Thymus (tissue), 11 donors: ENCODE measurements at regions not wholly inside any gene's neighbourhood (a gene's known extent, or its start where the extent isn't known, plus 50 kb on each side); places are given as distances from the start of the nearest gene placed in this dataset.
"Not testable (repeated sequence)": the region's sequence is repeated elsewhere in the genome, so short reads cannot be mapped to it uniquely, and the experiment has no call there.

Experiments
- DNase-seq, 9 donors: peaks; one replicate each; pipeline ENCODE4 v3.0.0-alpha.2; 2013; ENCODE audit warnings: low spot score in 9 of 9, low read depth in 6 of 9, missing footprints in 1 of 9
- H3K27ac ChIP-seq, 2 donors: one replicate each; pipeline ENCODE4 v1.5.1; 2013; ENCODE audit warnings: control low read depth in 1 of 2, low read depth in 1 of 2, low read length in 1 of 2, mild to moderate bottlenecking in 1 of 2, moderate library complexity in 1 of 2
- H3K27me3 ChIP-seq, 2 donors: one replicate each; pipeline ENCODE4 v1.5.1; 2013; ENCODE audit warnings: low read length in 1 of 2; ENCODE audit not compliant: control insufficient read depth in 2 of 2, insufficient read depth in 1 of 2
- H3K36me3 ChIP-seq, 2 donors: one replicate each; pipeline ENCODE4 v1.5.1; 2013; ENCODE audit warnings: low read length in 1 of 2, mild to moderate bottlenecking in 1 of 2, moderate library complexity in 1 of 2; ENCODE audit not compliant: control insufficient read depth in 2 of 2, insufficient read depth in 2 of 2
- H3K4me1 ChIP-seq, 2 donors: one replicate each; pipeline ENCODE4 v1.5.1; 2013; ENCODE audit warnings: low read length in 2 of 2; ENCODE audit not compliant: control insufficient read depth in 2 of 2, insufficient read depth in 2 of 2
- H3K4me3 ChIP-seq, 2 donors: one replicate each; pipeline ENCODE4 v1.5.1; 2013; ENCODE audit warnings: low read length in 2 of 2, control low read depth in 1 of 2, mild to moderate bottlenecking in 1 of 2
- H3K9me3 ChIP-seq, 2 donors: one replicate each; pipeline ENCODE4 v1.5.1; 2013; ENCODE audit warnings: low read length in 1 of 2, mild to moderate bottlenecking in 1 of 2; ENCODE audit not compliant: control insufficient read depth in 2 of 2, insufficient read depth in 1 of 2
- WGBS: extraction: QIAGEN DNeasy Blood & Tissue Kit; methylation state at CpG from one replicate; pipeline ENCODE4 v1.1.7; 2013; 5-methylcytosine and 5-hydroxymethylcytosine counted together
- donor health status: healthy.

GRCh38 chr13:63287926-63288325 is 1872.3 kb upstream of the PCDH20 start:
- H3K36me3 ChIP-seq = no peaks in the 10 kb centered on the region
- H3K27ac ChIP-seq = no peak overlapping the region
- H3K27me3 ChIP-seq = no peaks in the 10 kb centered on the region
- H3K9me3 ChIP-seq = no peaks in the 10 kb centered on the region
- no peak for DNase-seq
- WGBS = 98% methylated on average over 1 of the region's 1 CpG
- H3K4me1 ChIP-seq = no peaks in the 10 kb centered on the region
- H3K4me3 ChIP-seq = no peak overlapping the region

DNA sequence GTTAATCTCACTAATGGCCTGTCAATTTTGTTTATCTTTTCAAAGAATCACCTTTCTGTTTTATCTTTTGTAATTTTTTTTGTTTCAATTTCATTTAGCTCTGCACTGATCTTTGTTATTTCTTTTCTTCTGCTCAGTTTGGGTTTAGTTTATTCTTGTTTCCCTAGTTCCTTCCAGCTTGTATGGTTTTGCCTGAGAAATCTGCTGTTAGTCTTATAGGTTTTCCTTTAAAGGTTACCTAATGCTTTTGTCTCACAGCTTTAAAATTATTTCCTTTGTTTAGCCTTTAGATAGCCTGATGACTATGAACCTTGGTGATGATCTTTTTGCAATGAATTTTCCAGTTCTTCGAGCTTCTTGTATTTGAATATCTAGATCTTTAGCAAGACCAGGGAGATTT is 1869.8 kb upstream of the PCDH20 start:
- no peaks in the 10 kb centered on the region for H3K36me3 ChIP-seq
- 86% methylated on average over 1 of the region's 1 CpG for WGBS
- H3K27me3 ChIP-seq = no peaks in the 10 kb centered on the region
- no peak overlapping the region for H3K4me3 ChIP-seq
- H3K4me1 ChIP-seq = no peaks in the 10 kb centered on the region
- H3K27ac ChIP-seq = no peak overlapping the region
- no peaks in the 10 kb centered on the region for H3K9me3 ChIP-seq
- no peak for DNase-seq

DNA sequence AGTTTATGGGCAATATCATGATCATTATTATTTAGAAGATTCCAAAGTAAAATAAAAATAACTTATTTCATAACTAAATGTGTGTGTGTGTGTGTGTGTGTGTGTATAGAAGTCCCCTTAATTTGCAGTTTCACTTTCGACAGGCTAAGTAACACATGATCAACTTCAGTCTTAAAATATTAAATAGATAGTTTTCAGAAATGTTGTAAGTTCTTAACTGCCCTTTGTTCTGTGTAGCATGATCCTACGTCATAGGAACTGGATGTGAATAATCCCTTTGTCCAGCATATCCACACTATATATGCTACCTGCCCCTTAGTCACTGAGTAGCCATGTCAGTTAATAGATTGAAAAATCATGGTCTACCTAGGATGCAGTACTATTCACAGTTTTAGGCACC is 1863.5 kb upstream of the PCDH20 start:
- Histone ChIP-seq H3K4me3 (no peak overlapping the region), H3K27ac (no peak overlapping the region), H3K36me3 (no peaks in the 10 kb centered on the region), H3K27me3 (no peaks in the 10 kb centered on the region), H3K9me3 (no peaks in the 10 kb centered on the region), H3K4me1 (no peaks in the 10 kb centered on the region)
- no peak for DNase-seq
- 88% methylated on average over 2 of the region's 2 CpGs for WGBS

GRCh38 chr13:63274772-63275171 is 1859.1 kb upstream of the PCDH20 start:
- peaks cover 0 to 2% of the 10 kb centered on the region in 2 donors for H3K9me3 ChIP-seq
- 87% methylated on average over 1 of the region's 1 CpG for WGBS
- H3K4me1 ChIP-seq = no peaks in the 10 kb centered on the region
- no peaks in the 10 kb centered on the region for H3K27me3 ChIP-seq
- no peak for DNase-seq
- H3K27ac ChIP-seq = no peak overlapping the region
- no peaks in the 10 kb centered on the region for H3K36me3 ChIP-seq
- H3K4me3 ChIP-seq = no peak overlapping the region

DNA sequence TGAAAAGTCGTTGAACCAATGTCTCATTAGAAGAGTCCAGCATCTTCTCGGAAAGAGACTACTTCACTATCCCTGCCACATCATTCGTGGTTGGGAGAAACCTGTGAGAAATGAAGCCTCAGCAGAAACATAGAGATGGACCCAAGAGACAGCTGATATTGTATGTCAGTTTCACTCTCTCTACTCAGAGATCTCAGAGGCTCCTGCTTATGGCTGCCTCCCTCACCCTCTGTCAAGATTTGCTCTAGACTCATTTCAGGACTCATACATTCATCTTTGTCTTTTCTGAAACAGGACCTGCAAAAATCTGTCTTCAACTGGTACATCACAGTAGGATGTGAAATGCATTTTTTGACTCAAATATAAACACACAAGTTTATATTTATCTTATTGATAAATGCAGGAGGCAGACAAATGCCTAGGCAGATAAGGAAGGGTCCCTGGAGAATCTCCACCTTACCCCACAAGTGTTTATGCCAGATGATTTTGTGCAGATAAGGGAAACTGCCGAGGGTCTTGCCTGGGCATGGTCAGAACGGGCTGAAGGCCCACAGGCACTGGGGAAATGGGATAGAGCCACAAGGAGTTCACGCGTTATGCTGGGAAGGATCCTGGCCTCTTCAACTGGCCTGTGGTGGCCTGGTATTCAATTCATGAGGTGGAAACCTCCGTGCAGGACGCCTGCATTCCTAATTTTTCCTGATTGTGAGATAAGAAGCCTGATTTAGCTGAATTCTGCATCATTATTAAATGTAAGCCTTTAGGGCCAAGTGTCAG is 1834.0 kb upstream of the PCDH20 start:
- Histone ChIP-seq H3K27me3 (no peaks in the 10 kb centered on the region), H3K4me3 (no peak overlapping the region), H3K4me1 (no peaks in the 10 kb centered on the region), H3K9me3 (no peaks in the 10 kb centered on the region), H3K27ac (no peak overlapping the region), H3K36me3 (no peaks in the 10 kb centered on the region)
- DNase-seq = no peak
- WGBS = 81% methylated on average over 9 of the region's 9 CpGs

DNA sequence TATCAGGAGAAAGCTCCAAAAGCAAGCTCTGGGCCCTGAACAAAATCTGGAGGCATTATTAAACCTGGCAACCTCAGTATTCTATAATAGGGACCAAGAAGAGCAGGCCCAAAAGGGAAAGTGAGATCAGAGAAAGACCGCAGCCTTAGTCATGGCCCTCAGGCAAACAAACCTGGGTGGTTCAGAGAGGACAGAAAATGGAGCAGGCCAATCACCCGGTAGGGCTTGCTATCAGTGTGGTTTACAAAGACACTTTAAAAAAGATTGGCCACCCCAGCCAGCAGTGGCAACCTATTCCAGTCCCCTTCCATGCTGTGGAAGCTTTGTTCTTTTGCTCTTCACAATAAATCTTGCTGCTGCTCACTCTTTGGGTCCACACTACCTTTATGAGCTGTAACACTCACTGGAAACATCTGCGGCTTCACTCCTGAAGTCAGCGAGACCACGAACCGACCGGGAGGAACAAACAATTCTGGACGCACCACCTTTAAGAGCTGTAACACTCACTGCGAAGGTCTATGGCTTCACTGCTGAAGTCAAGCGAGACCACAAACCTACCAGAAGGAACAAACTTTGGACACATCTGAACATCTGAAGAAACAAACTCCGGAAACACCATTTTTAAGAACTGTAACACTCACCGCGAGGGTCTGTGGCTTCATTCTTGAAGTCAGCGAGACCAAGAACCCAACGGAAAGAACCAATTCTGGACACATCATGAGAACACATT is 1821.2 kb upstream of the PCDH20 start:
- not testable (repeated sequence) for DNase-seq, H3K27me3 ChIP-seq, H3K27ac ChIP-seq, H3K9me3 ChIP-seq, H3K4me1 ChIP-seq, H3K36me3 ChIP-seq, H3K4me3 ChIP-seq
- 89% methylated on average over 15 of the region's 15 CpGs for WGBS

GRCh38 chr13:63218596-63218995 is 1802.9 kb upstream of the PCDH20 start:
- H3K4me3 ChIP-seq, H3K9me3 ChIP-seq, H3K4me1 ChIP-seq, H3K27ac ChIP-seq, H3K36me3 ChIP-seq, H3K27me3 ChIP-seq, DNase-seq: not testable (repeated sequence)
- 96% methylated on average over 3 of the region's 3 CpGs for WGBS

GRCh38 chr13:63209330-63210017 is 1793.8 kb upstream of the PCDH20 start:
- DNase-seq = no peak
- no peak overlapping the region for H3K27ac ChIP-seq
- no peaks in the 10 kb centered on the region for H3K36me3 ChIP-seq
- H3K27me3 ChIP-seq = no peaks in the 10 kb centered on the region
- peaks cover 0 to under 1% of the 10 kb centered on the region in 2 donors for H3K9me3 ChIP-seq
- H3K4me3 ChIP-seq = no peak overlapping the region
- WGBS = 96% methylated on average over 6 of the region's 6 CpGs
- H3K4me1 ChIP-seq = no peaks in the 10 kb centered on the region

DNA sequence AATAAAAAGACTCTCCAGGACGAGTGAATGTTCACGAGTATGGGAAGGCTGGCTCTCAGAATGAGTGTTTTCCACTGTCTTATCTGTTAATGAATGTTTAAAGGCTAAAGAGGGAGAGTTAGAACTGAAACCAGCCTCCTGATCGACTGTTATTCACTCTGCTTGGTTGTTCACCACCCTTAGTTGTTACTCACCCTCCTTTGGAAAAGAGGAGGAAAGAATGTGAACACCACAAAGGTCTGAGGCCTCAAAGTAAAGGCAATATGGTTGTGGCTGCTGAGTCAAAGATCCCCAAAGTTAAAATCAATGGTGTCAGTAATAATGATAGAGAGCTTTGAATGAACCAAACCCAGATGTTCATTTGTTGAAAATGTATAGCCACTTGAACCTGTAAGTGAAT is 1793.2 kb upstream of the PCDH20 start:
- WGBS = 59% methylated on average over 3 of the region's 3 CpGs
- Histone ChIP-seq H3K4me3 (no peak overlapping the region), H3K36me3 (no peaks in the 10 kb centered on the region), H3K27ac (no peak overlapping the region), H3K4me1 (no peaks in the 10 kb centered on the region), H3K9me3 (no peaks in the 10 kb centered on the region), H3K27me3 (no peaks in the 10 kb centered on the region)
- DNase-seq = no peak
